ENCODE measurements at regions not wholly inside any gene's neighbourhood (a gene's known extent, or its start where the extent isn't known, plus 50 kb on each side); places are given as distances from the start of the nearest gene placed in this dataset.
"Not testable (repeated sequence)": the region's sequence is repeated elsewhere in the genome, so short reads cannot be mapped to it uniquely, and the experiment has no call there.

DNA sequence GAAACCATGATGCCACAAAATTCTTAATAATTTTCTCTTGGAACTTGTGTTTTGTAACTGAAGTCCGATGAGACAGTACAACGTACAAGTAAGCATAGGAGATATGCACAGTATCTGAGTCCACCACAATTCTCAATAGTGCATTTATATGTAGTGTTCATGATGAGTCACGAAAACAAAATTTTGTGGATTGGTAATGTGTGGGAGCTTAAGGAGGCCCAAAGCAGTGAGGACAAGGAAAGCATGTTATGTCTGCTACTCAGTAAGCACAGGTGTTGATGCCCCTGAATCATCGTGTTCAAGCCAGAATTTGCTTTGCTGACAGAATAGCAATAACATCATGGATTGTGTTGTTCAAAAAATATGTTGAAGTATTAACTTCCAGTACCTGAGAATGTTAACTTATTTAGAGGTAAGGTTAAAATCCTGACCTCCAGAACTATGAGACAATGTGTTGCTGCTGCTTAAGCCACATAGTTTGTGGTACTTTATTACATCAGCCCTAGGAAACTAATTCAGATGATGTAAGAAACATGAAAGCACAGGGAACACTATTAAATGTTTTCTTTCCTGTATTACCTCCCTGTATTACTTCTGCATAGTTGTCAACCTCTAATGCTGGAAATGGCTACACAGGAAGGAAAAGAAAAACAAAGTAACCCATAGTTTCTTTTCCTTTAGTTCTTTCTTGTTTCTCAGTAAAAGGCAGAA lies 201.3 kb downstream of the SLITRK6 start:
- no peak for DNase-seq

DNA sequence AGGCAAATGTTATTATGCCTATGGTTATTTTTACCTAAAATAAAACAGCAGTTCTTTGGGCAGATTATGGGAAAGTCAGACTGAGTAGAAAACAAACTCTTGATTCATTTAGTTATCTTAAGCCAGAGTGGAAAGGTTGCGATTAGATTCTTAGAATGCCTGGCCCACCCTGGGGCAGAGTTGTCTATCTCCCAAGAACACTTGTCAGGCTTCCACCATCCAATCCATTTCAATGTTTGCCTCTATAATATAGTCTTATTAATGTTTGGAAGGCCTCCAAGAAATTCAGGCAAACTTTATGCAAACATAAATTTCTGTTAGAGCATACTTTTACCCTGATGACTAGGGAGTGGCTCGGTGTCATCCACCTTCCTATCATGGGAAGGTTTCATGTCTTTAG lies 207.0 kb downstream of the SLITRK6 start:
- no peak for DNase-seq

DNA sequence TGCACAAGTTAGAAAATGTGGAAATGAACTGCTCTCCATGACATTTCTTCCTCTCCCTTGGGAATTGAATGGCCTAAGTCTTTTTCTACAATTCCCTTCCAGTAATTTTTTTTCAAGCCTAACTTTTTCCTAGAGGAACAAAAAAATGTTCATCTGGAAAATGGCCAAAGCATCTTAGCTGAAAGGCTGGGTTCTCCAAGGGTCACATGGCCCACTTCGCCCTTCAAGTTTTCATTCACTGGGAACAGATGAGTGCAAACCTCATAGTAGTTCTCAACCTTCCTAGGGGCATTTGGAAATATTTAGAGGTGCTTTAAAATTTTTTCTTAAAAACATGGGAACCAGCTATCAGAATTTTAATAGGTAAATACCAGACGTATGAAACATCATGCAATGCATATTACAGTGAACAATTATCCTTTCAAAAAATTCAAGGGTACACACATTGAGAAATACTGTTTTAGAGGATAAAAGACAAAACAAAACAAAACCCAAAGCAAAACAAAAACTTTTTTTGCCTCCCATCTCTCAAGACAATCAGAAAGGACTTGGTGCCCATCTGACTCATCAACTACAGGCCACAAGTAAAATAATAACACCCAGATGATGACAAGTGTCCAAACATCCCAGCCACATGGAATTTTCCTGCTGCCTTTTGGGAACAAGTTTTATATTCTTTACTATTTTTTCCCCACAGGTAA lies 208.8 kb downstream of the SLITRK6 start:
- no peak for DNase-seq

DNA sequence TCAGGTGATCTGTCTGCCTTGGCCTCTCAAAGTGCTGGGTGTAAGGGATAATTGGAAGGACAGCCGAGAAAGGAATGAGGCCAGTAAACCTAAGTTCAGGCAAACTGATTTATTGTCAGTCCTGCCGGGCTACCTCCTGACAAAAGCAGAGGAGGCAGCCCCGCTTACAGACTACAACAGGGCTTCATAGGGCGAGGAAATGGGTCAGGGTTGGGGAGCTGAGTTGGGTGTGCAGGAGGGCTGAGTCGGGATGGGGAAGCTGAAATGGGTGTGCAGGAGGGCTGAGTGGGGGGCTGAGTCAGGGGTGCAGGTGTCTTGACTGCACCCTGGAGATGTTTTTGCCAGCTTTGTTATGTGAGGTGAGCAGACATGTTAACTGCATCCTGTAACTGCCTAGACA lies 210.2 kb downstream of the SLITRK6 start:
- DNase-seq: no peak

DNA sequence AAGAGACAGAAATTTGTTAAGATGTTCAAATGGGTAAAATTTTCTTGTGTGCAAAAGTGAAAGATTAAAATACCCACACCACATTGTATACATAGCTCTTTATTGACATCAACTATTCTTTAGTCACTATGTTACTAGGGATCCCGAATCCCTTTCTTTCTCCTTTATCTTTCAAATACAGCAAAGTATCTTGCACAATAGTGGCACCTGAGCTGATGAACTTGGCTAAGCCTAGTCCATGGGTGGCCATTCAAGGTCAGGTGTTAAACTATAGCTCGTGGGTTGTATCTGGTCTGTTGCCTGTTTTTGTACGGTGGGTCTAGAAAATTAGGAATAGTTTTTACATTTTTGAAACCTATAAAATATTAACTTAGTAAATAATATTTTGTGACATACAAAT lies 210.9 kb downstream of the SLITRK6 start:
- no peak for DNase-seq

DNA sequence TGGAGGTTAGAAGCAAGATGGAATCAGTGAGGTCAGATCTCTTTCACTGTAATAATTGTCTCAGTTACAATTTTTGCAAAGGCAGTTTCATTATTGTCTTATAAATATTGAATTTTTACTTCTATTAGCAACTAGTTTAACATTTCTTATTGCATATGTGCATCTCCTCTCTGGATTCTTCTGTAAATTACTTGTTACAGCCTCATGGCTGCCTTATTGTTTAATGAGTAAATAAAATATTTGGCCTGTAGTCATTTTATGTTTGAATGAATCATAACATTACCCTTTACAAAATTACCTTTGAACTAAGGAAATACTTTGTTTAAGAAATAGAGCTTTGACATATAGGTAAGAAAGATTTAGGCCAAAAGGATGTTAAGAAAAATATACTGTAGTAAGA lies 212.4 kb downstream of the SLITRK6 start:
- DNase-seq: no peak

DNA sequence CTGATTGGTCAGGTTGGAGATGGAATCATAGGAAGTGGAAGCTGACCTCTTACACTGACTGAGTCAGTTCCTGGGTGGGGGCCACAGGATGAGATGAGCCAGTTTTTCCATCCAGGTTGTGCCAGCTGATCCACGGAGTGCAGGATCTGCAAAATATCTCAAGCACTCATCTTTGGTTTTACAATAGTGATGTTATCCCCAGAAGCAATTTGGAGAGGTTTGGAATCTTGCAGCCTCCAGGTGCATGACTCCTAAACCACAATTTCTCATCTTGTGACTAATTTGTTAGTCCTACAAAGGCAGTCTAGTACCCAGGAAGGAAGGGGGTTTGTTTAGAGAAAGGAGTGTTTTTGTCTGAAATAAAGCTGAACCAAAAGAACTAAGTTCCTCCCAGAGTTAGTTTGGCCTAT lies 212.8 kb downstream of the SLITRK6 start:
- DNase-seq: no peak

DNA sequence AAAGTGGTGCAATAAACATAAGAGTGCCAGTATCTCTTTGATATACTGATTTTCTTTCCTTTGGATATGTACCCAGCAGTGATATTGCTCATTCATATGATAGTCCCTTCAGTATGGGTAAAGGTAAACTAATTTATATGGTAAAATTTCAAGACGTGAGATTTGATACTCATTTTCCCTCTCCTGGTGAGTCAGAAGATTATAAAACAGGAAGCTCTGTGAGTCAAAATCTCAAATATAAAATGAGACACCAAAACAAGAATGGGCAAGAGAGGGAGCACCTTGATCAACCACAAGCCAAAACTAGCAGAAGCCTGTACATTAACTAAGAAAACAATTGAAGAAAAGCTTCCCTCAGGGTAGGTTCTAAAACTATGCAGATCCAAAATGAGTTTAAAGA lies 216.3 kb downstream of the SLITRK6 start:
- DNase-seq: no peak

DNA sequence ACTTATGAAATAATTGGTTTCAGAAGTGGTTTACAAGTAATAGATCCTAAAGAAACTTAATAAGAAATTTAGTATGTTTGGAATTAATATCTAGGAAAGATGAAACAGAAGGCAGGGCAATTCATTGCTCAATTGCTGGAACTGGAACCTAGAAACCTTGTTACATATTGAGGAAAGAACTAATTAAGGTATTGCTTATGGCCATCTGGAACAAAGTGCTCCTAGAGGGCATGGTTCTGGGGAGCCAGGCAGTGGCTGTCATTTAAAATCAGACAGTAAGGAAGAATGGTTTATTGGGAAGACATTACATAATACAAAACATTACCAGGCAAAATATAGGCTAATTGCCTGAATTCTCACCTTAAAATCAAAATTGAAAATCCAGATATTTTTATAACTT lies 224.1 kb downstream of the SLITRK6 start:
- DNase-seq: no peak

DNA sequence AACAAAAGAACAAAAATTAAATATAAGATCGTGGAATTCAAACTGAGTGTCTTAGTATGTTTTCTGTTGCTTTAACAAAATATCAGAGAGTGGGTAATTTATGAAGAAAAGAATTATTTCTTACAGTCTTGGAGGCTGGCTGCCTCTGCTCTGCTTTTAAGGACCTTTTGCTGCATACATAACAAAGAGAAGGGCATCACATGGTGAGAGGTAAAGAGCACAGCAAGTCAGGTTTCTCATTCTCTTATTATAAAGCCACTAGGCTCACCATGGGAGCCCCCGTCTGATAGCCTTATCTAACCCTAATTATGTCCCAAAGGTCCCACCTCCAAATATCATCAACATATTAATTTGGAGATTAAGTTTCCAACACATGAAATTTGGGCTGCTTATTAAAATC lies 231.3 kb downstream of the SLITRK6 start:
- DNase-seq: no peak

DNA sequence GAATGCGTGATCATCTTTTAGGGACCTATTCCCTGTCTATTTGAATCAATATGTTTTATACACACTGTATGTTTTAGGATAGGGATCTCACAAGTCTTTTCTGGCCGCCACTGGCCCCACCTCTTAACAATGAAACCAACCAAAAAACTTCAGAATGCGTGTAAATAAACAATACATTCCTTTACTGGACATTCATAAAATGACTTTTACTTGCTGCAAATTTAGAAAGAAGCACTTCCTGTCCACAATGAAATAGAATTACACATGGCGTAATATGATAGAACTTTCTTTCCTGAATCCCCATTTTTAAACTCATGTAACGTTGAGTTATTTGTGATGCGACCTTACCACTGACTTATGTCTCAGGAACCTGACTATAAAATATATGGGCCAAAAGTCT lies 233.6 kb downstream of the SLITRK6 start:
- no peak for DNase-seq

DNA sequence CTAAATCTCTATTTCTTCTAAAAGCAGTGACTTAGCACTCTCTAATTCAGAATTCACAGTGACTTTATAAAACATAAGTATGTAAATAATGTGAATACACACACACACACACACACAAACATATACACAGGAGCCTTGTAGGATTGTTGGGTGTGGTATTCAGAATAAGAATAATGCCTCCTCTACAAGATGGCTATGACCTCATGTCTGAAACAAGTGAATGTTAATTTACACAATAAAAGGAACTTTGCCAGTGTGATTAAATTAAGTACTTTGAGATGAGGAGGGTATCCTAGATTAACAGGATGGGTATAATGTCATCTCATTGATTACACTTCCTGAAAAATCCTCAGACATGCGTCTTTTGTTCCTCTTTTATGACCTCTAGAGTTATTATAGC lies 234.6 kb downstream of the SLITRK6 start:
- DNase-seq: no peak

DNA sequence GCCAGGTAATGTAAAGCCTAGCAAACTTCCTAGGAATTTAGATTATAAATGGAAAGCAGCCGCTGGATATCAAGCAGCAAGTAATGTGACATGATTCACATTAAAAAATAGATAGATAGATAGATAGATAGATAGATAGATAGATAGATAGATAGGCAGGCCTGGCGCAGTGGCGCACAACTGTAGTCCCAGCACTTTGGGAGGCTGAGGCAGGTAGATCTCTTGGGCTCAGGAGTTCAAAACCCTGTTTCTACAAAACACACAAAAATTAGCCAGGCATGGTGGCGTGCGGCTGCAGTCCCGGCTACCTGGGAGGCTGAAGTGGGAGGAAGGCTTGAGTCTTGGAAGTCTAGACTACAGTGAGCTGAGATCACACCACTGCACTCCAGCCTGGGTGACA lies 236.9 kb downstream of the SLITRK6 start:
- DNase-seq: no peak

DNA sequence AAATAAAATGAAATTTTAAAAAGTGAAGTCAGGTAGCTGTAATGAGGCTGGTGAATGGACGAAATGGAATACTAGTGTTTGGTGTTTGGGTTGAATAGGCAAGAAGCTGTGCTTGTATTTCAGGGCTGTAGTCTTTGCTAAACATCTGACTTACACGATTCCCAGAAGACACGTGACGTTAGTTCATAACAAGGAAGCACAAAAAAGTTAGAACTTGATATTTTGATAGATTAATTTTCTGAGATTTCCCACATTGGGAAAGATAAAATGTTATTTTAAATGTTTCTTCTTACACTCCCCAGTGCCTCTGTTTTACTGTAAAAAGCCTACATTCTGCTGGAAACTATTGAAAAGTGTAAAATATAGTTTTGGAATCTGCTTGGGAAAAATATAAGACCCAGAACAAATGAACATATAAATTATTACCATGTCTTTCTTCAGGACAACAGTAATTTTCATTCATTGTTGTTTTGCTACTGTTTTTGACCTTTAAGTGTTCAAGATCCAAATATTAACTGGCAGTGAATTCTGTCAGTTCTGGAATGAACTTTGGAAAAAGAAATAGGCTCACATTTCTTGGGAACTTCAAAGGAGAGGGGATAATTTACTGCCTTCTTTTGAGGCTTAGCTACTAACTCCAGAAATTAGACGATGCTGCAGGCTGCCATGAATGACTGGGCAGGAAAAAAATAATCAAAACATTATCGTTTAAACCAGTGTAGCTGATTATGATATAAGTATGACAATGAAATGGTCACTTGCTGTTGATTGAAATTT lies 241.3 kb downstream of the SLITRK6 start:
- no peak for DNase-seq

DNA sequence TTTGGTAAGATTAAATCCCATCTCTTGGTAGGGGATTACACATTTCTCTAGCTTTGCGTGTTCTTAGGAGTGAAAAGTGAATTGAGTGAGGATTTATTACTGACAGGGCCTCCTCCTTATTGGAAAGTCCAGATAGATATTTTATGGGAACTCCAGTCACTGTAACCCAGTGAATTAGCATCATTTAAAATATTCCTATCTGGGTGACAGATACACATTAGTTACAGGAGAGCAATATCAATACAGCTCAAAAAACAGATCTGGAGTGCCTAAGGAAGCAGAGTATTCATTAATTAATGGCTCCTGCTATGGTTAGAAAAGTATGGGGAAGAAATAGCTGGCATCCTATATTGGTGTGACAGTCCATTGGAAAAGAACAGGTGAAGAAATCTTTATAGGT lies 248.2 kb downstream of the SLITRK6 start:
- no peak for DNase-seq

DNA sequence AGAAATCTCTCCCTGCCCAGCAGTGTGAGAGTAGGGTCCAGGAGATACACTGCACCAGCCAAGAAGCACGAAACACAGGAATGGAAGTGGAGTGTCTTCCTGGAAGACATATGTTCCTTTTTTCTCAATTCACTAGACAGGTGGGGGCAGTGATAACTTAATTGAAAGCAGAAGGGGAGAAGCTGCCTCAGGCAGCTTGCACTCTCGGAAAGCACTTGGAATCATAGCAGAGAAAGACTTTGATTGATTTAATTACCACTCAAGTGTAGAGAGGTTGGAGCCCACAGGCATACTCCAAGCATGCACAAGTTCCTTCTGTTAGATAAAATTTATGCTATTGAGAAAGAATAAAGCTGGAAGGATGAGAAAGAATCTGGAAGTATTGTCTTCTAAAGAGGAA lies 249.4 kb downstream of the SLITRK6 start:
- no peak for DNase-seq

DNA sequence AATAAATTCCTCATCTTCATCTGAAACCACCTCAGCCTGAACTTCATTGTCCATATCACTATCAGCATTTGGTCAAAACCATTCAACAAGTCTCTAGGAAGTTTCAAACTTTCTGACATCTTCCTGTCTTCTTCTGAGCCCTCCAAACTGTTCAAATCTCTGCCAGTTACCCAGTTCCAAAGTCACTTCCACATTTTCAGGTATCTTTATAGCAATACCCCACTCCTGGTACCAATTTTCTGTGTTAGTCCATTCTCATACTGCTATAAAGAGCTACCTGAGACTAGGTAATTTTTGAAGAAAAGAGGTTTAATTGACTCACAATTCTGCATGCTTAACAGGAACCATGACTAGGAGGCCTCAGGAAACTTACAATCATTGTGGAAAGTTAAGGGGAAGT lies 250.4 kb downstream of the SLITRK6 start:
- not testable (repeated sequence) for DNase-seq

DNA sequence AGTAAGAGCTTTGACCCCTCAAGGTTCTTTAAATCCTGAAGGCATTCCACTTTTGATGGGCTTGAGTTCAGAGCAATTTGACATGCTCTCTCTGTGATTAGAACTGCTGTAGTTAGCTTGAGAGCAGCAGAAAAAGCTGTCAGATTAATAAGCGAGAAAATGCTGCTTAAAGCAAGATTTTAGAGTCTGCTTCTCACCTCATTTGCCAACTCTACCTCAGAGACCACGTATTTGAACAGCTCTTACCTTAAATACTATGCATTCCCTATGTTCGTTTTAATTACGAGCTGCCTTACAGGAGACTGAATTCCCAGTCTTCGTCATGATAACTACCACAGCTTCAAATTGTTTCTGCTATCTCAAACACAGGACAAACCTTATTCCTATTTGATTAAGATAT lies 253.4 kb downstream of the SLITRK6 start:
- no peak for DNase-seq

DNA sequence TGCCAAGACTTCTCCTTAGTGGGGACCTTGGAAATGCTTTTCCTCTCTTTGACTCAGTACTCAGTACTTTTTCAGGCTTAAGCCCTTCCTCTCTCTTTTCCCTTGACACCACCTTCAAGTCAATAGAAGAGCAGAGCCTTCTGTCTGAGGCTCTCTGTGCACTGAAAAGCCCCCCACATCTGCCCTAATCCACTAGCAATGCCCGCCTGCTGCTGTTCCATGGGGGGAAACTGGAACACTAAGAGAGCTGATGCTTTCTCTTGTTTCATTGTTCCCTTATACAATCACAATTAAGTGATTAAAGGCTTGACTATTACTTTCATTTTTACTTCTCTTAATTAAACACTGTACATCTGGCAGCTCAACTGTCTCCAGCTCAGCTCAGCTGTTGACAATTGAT lies 254.5 kb downstream of the SLITRK6 start:
- no peak for DNase-seq

DNA sequence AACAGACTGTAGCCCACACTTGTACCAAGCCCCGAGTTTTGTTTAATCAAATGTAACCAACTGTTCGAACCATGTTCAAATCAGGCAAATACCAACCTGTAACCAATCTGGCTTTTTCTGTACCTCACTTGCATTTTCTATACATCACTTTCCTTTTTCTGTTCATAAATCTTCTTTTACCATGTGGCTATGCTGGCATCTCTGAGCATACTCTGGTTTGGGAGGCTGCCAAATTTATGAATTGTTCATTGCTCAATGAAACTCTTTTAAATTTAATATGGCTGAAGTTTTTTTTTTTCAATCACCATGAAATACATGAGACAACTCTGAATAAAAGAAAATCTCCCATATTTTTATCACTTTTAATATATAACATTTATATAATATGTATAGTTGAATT lies 256.1 kb downstream of the SLITRK6 start:
- no peak for DNase-seq

DNA sequence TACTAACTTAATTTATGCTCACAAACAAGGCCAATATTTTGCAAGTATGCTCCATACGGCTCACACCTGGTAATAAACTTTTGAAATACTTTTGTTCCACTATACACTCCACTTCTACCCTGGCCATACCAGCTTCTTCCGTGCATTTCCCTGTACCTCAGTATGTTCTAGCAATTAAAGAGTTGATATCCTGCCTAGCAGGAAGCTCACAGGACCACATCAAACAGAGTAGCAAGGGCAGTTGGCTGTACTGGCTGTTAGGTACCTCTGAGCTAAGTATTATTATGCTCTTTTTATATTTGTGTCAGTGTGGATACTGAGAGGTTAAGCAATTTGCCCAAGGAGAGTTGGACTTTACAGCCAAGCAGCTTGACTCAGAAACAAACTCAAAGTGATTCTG lies 257.7 kb downstream of the SLITRK6 start:
- DNase-seq: no peak

DNA sequence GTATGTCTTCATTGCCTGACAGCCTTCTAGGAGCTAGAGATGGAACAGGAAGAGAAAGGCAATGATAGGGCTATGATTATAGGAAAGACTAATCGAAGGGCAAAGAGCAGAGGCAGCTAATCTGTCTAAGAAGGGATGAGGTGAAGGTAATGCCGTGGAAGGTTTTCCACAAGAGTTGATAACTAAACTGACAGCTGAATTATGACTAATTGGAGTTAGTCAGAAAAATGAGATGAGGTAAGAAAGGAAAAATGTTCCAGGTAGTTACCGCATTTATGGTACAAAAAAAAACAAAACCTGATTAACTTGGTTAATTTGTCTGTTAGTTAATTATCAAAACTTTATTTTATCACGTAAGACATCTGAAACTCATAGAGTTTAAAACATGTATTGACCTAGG lies 260.3 kb downstream of the SLITRK6 start:
- DNase-seq: no peak

DNA sequence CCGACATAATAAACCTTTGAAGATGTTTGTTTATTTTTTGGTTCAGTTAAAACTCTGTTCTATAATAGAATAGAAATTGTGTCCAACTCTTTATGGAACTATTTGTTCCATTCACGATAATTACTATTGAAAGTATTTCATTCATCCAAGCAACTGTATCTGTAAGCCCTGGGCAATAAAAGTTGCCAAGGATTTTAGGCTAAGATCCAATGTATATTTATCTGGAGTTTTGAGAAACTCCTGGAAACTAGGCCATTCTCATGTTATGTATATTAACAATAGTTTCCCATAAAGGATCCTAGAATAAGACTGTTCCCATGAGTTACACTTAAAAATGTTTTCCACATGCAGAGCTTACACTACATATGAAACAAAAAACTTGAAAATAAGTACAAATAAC lies 261.6 kb downstream of the SLITRK6 start:
- no peak for DNase-seq

DNA sequence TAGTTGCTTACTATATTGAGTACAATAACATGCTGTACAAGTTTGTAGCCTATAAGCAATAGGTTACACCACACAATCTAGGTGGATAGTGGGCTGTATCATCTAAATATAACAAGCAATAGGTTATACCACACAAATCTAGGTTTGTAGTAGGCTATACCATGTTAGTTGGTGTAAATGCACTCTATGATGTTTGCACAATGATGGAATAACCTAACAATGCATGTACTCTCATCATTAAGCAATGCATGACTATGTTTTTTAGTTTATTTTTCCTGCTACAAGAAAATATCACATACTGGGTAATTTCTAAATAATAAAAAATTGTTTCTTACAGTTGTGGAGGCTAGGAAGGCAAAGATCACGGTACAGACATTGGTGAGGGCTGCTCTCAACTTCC lies 262.5 kb downstream of the SLITRK6 start:
- no peak for DNase-seq

All from AML-193 (cell line).